ENCODE measurements at regions not wholly inside any gene's neighbourhood (a gene's known extent, or its start where the extent isn't known, plus 50 kb on each side); places are given as distances from the start of the nearest gene placed in this dataset.

DNA sequence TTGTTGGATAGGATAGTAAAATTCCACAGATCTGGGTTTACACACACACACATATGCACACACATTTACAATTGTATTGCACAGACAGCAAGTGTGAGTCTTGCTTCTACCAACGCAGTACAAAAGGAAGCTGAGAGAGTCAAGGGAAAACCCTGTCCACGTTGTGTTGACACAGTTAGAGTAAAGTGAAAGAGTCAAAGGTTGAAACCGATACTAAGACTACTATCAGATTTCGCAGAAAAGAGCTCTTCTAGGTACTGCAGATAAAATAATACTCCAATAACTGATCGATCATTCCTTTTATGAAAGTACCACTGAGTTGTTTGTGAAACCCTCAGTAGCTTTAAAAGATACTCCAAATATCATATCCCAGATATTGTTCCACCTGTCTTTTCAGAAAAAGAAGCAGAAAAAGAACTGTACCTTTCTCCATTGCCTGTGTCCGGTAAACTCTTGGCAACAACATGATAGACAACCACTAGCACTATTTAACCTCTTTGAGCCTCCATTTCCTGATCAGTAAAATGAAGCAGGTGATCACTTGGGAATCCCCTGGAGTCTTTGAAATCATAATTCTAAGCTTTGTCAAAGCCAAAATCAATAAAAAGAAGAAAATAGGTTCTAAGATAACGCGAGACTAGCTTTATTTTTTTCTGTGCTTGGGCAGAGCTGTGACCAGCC, 224.6 kb upstream of the FOXN3 start:
- intact Hi-C loops (cut with DNase I): no loop called here
- DNase-seq: no peak

DNA sequence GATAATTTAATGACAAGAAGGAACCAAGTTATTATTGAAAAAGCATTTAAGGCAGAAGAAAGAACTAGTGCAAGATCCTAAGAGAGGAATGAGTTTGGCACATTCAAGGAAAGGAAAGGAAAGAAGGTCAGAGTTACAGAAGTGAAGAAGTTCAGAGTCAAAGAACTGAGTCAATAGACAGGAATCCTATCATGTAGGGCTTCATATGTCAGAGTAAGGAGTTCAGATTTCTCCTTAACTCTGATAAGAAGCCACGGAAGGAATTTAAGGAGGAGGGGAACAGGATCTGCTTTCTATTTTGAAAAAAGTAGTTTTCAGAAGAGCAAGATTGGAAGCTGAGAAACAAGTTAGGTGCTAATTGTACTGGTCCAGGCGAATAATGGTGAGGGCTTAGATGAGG, 223.1 kb upstream of the FOXN3 start:
- intact Hi-C loops (cut with DNase I): no loop called here
- no peak for DNase-seq

DNA sequence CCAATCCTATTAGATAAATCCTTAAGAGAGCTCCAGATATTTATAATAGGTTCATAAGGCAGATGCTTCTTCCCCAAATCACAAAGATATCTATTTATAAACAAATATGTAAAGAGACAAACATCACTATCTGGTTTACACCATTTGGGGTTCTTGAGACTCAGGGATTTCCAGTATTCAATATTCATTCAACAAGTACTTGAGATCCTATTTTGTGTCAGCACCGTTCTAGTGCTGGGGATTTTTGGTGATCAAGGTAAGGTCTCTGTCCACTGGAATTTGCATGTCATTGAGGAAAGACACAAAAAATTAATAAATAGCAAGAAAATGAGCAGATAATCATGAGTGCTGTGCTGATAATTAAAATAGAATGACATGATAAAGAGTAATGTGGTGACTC, 222.7 kb upstream of the FOXN3 start:
- intact Hi-C loops (cut with DNase I): no loop called here
- no peak for DNase-seq

GRCh38 chr14:89638891-89639290, 221.9 kb upstream of the FOXN3 start:
- intact Hi-C loops (cut with DNase I): no loop called here
- no peak for DNase-seq

DNA sequence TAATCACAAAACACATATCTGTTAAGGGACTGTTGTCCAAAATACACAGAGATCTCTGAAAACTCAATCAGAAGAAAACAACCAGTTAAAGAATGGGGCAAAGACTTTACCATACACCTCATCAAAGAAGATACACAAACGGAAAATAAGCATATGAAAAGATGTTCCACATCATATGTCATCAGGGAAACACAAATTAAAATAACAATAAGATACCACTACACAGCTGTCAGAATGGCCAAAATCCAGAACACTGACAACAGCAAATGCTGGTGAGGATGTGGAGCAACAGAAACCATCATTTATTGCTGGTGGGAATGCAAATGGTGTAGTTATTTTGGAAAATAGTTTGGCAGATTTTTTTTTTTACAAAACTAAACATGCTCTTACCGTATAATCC, 220.5 kb upstream of the FOXN3 start:
- intact Hi-C loops (cut with DNase I): no loop called here
- no peak for DNase-seq

- intact Hi-C loops (cut with DNase I): no loop called here
- no peak for DNase-seq
Measured at GRCh38 chr14:89635615-89636014, 218.6 kb upstream of the FOXN3 start.

DNA sequence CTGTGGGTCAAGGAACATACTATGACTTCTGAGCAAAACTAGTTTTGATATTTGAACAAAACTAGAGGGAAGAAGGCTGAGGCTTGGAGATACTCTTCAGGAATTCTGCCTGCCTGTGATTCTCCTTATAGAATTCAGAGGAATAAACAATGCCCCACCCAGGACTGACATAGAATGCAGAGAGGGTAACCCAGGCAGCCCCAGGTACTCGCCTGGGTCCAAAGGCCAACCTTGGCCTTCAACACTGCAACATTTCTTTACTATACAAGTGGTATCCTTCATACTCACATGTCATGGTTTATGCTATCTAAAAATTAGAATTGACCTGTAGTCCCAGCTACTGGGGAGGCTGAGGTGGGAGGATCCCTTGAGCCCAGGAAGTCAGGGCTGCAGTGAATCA, 217.0 kb upstream of the FOXN3 start:
- no peak for DNase-seq
- intact Hi-C loops (cut with DNase I): no loop called here

- DNase-seq: no peak
- intact Hi-C loops (cut with DNase I): no loop called here
Measured at GRCh38 chr14:89630101-89630829, 213.2 kb upstream of the FOXN3 start.

DNA sequence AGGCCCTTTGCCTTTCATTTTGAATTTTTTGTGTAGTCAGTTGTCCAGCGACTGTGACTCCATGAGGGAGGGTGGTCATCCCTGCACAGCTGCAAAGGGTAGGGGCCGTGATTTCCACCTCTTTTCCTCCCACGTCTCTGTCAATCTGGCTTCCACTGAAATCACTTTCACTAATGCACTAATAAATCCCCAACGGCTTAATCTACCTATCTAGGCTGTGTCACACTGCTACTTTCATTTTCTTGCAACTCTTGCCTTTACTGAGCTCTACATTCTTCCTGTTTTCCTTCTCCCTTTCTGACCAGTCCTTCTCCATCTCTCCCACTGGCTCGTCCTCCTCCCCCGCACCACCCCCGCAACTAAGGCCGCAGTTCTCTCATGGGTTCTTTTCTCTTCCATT, 212.3 kb upstream of the FOXN3 start:
- no peak for DNase-seq
- intact Hi-C loops (cut with DNase I): no loop called here

GRCh38 chr14:89628521-89628920, 211.5 kb upstream of the FOXN3 start:
- DNase-seq: no peak
- intact Hi-C loops (cut with DNase I): no loop called here

DNA sequence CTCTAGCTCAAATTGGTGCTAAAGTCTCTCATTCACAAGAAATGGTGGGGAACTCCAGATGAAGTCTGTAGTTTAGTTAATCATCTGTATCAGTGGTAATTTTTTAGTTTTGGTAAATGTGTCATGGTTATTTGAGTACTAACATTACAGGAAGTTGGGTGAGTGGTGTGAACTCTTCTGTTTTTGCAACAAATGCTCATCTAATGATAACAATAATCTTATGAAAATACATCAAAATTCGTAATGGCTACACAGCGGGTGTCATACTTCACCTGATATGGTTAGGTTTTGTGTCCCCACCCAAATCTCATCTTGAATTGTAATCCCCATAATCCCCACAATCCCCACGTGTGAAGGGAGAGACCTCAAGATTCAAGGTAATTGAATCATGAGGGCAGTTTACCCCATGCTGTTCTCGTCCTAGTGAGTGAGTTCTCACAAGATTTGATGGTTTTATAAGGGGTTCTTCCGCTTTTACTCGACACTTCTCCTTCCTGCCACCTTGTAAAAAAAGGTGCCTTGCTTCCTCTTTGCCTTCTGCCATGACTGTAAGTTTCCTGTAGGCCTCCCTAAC, 209.3 kb upstream of the FOXN3 start:
- intact Hi-C loops (cut with DNase I): no loop called here
- DNase-seq: no peak

DNA sequence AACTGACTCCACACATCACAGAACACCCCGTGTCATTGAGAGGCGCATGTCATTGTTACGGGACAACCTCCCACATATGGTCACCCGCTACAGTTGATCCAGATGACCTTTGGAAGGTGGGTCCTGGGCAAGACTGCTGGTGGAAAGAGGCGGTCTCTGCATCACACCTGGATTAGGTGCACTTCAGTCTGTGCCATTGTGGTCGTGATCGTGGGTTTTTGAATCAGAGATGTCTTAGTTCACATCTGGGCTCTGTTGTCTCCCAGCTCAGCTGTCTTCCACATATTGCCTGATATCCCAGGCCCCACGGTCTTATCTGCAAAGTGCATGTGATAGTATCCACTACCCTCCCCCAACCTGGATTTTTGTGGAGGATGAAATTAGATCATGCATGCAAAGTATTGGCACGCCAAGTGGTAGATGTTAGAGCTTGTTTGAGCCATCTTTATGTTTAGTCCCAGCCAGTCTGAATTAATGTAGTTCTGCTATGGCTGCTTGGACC, 208.7 kb upstream of the FOXN3 start:
- no peak for DNase-seq
- intact Hi-C loops (cut with DNase I): no loop called here

- intact Hi-C loops (cut with DNase I): no loop called here
- DNase-seq: peak in 38 of 42 donors; percentile 20 to 82 (median 55)
Measured at GRCh38 chr14:89625244-89625713, 208.2 kb upstream of the FOXN3 start.

DNA sequence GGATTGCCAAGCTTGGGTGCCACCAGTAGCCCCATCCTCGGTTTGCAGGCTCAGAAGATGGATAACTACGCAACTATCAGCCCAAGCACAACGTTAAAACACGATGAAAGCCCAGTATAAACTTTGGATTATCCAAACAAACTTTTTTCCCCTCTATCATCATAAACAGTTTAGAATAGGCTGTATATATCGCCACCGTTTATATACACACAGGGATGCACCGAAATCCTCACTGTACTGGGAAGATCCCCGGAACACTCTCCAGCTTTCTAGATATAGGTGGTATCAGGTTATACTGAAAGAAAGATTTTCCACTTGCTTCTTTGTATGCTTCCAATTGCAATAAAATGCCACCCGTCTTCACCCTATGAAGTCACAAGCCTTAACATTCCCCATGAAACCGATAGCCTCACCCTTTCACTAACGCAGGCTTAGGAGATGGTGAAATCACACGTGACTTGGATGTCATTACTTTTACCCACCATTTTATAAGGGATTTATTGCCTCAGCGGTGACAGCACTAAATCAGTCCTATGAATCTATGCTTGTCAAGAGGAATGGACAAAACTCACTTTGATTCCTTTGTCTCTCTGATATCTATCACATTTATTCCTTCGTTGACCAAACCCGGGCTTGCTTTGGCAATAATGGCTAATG, 207.6 kb upstream of the FOXN3 start:
- DNase-seq: no peak
- intact Hi-C loops (cut with DNase I): no loop called here

DNA sequence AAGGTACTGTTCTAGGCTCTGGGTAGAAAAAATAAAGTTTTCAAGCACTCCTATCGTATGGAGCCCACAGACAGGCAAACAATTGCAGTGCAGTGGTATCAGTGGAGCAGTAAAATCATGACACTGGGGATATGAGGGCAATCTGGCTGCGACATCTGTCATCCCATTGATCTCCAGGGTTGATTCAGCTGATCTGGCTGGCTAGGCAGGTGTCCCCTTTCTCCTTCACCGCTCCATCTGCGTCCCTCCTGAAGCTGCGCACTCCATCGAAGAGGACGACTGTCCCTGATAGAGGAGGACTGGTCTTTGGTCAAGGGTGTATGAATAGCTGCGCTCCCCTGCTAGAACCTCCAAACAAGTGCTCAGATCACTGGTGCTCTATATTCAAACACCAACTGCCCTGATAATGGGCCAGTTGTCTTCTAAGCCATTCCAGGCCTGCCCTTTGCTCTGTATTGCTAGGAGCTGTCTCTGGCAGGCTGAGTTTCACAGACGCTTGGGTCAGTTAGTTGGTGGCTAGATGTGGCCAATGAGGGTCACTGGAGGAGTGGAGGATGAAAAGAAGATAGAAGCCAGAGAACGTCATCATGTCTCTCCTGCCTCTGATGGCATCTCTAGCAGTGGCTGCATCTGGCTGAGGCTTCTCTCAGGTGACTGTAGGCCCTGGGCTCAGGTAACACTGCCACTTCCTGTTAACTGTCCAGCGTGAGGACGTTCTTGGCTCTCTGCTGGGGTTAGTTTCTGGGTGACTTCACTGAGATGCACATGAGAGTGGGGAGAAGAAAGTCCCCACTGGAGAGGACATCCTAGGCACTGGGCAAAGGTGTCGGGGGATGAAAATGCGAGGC, 205.0 kb upstream of the FOXN3 start:
- intact Hi-C loops (cut with DNase I): no loop called here
- DNase-seq: no peak

- no peak for DNase-seq
- intact Hi-C loops (cut with DNase I): no loop called here
Measured at GRCh38 chr14:89621009-89621421, 204.0 kb upstream of the FOXN3 start.

- DNase-seq: no peak
- intact Hi-C loops (cut with DNase I): no loop called here
Measured at GRCh38 chr14:89620436-89620835, 203.4 kb upstream of the FOXN3 start.

GRCh38 chr14:89619596-89619995, 202.6 kb upstream of the FOXN3 start:
- intact Hi-C loops (cut with DNase I): loop anchor here (5.0 kb wide), 1 partner anchor 127 kb away; no protein-coding TSS in a partner anchor
- no peak for DNase-seq
